Omental fat pad (tissue), 3 donors: ENCODE measurements at regions not wholly inside any gene's neighbourhood (a gene's known extent, or its start where the extent isn't known, plus 50 kb on each side); places are given as distances from the start of the nearest gene placed in this dataset.
A peak's percentile ranks its signal among the peaks of the same experiment; 100 is the strongest.

Source experiments
- ATAC-seq: fragments of 150-250 bp; one replicate; pipeline ENCODE4 v1.9.1; 2016; ENCODE audit warnings: mild to moderate bottlenecking, moderate library complexity; ENCODE audit not compliant: low FRiP score
- DNase-seq: peaks from one replicate; pipeline ENCODE4 v3.0.0-alpha.2; 2019; ENCODE audit warnings: low spot score
- TF ChIP-seq, protein P1 (sequence below), 3 donors: fragments of 450-650 bp; IDR thresholded peaks; one replicate each; pipeline ENCODE4 v1.5.1; 2016 to 2017; ENCODE audit warnings: antibody characterized with exemption in 3 of 3, mild to moderate bottlenecking in 3 of 3, moderate library complexity in 2 of 3

DNA sequence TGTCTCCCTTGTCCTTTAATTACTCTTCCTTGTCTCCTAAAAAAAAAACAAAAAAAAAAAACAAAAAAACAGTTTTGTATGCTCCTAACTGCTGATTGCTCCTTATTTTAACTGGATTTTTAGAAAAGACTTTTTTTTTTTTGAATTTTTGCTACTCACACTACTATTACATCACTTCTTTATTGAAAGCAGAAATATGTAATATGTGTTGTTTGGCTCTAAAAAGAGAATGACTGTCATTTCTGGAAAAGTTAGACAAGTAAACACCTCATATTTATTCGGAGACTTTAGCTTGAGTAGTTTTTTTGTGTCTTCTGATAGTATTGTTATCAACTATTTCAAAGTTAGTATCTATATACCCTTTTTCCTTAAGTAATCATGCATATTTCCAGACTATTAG is 855.0 kb downstream of the USP25 start:
- TF ChIP-seq, protein P1, sequence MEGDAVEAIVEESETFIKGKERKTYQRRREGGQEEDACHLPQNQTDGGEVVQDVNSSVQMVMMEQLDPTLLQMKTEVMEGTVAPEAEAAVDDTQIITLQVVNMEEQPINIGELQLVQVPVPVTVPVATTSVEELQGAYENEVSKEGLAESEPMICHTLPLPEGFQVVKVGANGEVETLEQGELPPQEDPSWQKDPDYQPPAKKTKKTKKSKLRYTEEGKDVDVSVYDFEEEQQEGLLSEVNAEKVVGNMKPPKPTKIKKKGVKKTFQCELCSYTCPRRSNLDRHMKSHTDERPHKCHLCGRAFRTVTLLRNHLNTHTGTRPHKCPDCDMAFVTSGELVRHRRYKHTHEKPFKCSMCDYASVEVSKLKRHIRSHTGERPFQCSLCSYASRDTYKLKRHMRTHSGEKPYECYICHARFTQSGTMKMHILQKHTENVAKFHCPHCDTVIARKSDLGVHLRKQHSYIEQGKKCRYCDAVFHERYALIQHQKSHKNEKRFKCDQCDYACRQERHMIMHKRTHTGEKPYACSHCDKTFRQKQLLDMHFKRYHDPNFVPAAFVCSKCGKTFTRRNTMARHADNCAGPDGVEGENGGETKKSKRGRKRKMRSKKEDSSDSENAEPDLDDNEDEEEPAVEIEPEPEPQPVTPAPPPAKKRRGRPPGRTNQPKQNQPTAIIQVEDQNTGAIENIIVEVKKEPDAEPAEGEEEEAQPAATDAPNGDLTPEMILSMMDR (IDR thresholded peaks at IDR 0.05) = no peak
- ATAC-seq (no peak), DNase-seq (no peak)

DNA sequence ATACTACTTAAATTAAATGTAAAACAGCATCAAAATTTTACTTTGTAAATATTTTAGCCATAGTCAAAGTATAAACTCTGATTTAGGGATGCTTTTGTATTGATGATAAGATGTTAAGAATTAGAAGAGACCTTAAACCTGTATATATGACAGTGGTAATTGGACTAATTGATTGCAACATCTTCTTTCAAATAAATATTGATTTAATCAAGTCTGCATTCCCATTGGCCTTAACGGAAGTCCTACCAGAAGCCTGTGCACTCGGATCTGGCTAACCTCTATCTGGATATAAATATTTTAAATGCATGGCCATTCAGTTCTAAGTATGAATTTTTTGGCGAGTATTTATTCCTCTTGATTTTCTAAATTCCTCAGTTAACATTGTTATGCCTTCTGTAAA is 856.1 kb downstream of the USP25 start:
- DNase-seq = no peak
- ATAC-seq = no peak
- TF ChIP-seq, protein P1 (IDR thresholded peaks at IDR 0.05) = no peak

DNA sequence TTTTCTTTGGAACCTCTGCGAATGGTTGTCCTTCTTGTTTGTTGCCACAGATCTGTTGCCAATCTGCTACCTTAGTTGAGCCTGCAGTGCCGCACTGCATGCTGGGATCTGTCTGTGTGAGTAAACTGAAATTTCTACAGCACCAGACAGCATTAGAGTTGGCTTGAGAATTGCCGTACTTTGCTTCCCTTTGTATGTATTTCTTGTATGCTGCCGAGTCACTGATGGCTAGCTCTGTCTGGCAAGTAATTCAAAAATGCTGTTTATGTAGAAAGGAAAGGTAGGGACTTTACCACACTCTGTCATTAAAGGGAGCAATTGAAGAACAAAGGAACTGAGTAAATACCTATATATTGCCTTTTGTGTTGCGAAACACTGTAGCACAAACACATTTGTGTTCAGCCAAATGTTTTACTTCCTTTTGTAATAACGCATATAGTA is 857.4 kb downstream of the USP25 start:
- TF ChIP-seq, protein P1 (IDR thresholded peaks at IDR 0.05) = no peak
- DNase-seq (no peak), ATAC-seq (peak; percentile 64)

DNA sequence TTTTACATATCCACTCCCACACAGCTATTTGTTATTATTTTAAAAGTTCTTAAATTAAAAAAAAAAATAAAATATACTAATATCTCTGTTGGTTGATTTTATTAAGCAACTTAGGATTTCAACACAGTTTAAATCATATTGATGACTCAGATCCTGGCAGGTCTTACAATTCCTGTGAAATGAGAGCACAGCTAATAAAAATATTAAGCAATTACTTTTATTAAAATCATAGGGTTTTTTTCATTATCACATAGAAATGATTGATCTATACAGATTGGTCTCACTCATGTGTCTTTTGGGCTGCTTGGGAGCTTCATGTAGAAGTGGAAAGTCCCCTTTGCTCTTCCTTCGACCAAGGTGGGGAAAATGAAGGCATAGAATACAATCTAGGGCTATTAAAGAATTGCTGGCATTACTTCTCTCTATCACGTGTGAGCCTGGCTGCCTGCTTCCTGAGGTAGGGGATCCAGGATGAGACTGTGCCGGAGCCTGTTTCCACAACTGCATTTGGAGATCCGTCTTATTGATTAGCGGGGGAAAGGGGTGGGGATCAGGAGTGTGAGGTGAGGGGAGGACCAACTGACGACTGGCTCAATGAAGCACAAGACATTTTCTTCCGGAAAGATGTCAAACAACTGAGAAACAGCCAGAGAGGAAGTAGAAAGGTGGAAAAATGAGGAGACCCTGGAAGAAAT is 858.0 kb downstream of the USP25 start:
- ATAC-seq (peak; percentile 60), DNase-seq (no peak)
- TF ChIP-seq, protein P1 (IDR thresholded peaks at IDR 0.05) = no peak

DNA sequence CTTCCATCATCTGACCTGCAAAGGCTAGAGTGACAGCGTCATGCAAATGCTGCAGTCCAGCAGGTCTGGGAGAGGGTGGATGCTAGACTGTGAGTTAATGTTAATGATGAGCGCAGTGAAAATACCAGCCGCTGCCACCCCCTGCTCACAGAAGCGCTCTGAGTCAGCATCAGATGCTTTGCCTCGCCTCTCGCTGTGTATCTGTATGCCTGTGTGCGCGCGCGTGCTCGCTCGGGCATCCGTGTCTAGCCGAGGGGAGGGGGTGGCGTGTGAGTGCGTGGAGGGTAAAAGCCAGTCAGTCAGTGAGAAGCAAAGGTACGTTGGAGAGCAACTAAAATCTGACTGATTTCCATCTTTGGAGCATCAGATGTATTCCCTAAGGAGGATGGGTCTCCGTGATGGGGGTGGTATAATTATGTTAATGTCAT is 858.7 kb downstream of the USP25 start:
- ATAC-seq = peak; percentile 96
- peak; percentile 64 for DNase-seq
- TF ChIP-seq, protein P1 (IDR thresholded peaks at IDR 0.05) = no peak

DNA sequence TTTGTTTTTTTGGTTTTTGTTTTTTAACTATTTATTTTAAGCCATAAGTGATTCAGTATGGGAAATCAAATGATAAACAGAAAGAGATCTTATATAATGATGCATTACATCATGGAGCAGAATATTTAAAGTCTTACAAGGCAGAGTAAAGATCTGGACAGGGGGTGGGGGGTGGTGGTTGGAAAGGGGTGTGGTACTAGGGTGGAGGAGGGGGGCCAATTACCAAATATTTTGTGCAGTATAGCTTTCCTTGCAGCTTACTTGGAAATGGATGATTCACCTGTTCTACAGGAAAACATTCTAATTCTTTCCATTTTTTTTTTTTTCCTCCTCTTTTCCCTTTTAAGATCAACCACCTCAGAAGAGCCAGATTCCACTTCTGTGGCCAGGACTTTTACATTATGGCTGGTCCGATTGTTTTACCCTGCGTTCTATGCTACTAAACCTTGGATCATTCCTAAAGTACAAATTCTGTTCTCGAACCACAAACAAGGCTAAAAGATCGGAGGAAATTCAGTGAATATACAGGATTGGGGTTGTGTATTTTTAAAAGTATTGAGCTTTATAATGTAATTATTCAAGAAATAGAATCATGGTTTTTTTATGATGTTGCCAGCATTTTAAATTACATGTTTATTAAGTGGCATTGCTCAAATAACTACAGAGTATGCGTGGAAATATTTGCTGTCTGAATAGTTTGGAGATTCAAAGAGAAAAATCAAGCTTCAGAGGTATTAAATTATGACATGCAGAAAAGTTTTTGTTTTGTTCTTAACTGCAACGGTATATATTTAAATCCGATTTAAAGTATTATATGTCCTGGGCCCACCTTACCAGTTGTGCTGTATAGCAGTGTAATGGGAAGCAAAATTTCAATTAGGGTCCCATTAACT is 859.5 kb downstream of the USP25 start:
- TF ChIP-seq, protein P1 (IDR thresholded peaks at IDR 0.05) = no peak
- no peak for DNase-seq
- peak; percentile 52 for ATAC-seq
